ENCODE measurements at regions not wholly inside any gene's neighbourhood (a gene's known extent, or its start where the extent isn't known, plus 50 kb on each side); places are given as distances from the start of the nearest gene placed in this dataset.

- TF ChIP-seq CTCF (optimal IDR thresholded peaks at IDR 0.05 in 1 of 3, IDR thresholded peaks at IDR 0.05 in 1 of 3, conservative IDR thresholded peaks at IDR 0.05 in 1 of 3; ENCODE audit: extremely low read depth in 1 of 3, insufficient read depth in 2 of 3, low read length in 3 of 3) (no peak), EZH2 (IDR thresholded peaks at IDR 0.05; ENCODE audit: low read length) (no peak)
Observed at GRCh38 chr1:60516996-60517395, 443.4 kb upstream of the C1orf87 start.

All from keratinocyte (primary cell).